IMR-90 (cell line): ENCODE measurements at regions not wholly inside any gene's neighbourhood (a gene's known extent, or its start where the extent isn't known, plus 50 kb on each side); places are given as distances from the start of the nearest gene placed in this dataset.

Source experiments
- ATAC-seq: fragments of 200-7000 bp; cut with Tn5 transposase; 2 replicates; pipeline ENCODE4 v1.9.1; 2020; ENCODE audit warnings: low read depth, mild to moderate bottlenecking, moderate library complexity
- BruUV-seq: library from RNA; stranded (reverse); fragments of 400-500 nt; replicated peaks from 2 replicates; lab custom pipeline; 2021; lab: Mats Ljungman, UMichigan
- CTCF ChIA-PET: fragments of 300-600 bp; formaldehyde crosslinking; extraction: SDS; loops from one replicate; lab custom pipeline; 2021; ENCODE audit warnings: antibody characterized with exemption; lab: Yijun Ruan, JAX
- POLR2A ChIA-PET: fragments of 300-600 bp; sonication (Branson Sonifier 250); formaldehyde crosslinking; loops from one replicate; lab custom pipeline; 2022; ENCODE audit warnings: antibody characterized with exemption; ENCODE audit not compliant: unreplicated experiment; lab: Charles Lee
- DNase-seq: peaks from one replicate; pipeline ENCODE4 v3.0.0; 2013
- H2AFZ ChIP-seq: replicated peaks from 2 replicates; pipeline ENCODE3; 2013; ENCODE audit warnings: low read length, mild to moderate bottlenecking; ENCODE audit not compliant: poor library complexity
- H2AK5ac ChIP-seq: 2 replicates; pipeline ENCODE4 v1.6.1; 2013; ENCODE audit warnings: low read depth, low read length, inconsistent platforms
- H2AK9ac ChIP-seq: replicated peaks from 2 replicates; pipeline ENCODE3; 2013; ENCODE audit warnings: mild to moderate bottlenecking, low read depth, low read length, moderate library complexity; ENCODE audit not compliant: poor library complexity
- H2BK120ac ChIP-seq: 2 replicates; pipeline ENCODE4 v1.6.1; 2013; ENCODE audit warnings: low read depth, low read length, inconsistent platforms
- H2BK15ac ChIP-seq: 3 replicates; pipeline ENCODE4 v1.6.1; 2013; ENCODE audit warnings: low read depth, low read length, inconsistent platforms
- H2BK20ac ChIP-seq: 2 replicates; pipeline ENCODE4 v1.6.1; 2013; ENCODE audit warnings: low read depth, mild to moderate bottlenecking, inconsistent platforms, low read length, moderate library complexity
- H2BK5ac ChIP-seq: 2 replicates; pipeline ENCODE4 v1.6.1; 2013; ENCODE audit warnings: mild to moderate bottlenecking, low read depth, low read length, inconsistent platforms; ENCODE audit not compliant: poor library complexity, severe bottlenecking
- H3K14ac ChIP-seq: replicated peaks from 2 replicates; pipeline ENCODE4 v1.6.1; 2013; ENCODE audit warnings: low read depth, low read length, inconsistent platforms
- H3K18ac ChIP-seq: 2 replicates; pipeline ENCODE4 v1.6.1; 2013; ENCODE audit warnings: low read depth, low read length, control low read depth
- H3K23ac ChIP-seq: 2 replicates; pipeline ENCODE4 v1.6.1; 2013; ENCODE audit warnings: low read depth, low read length, inconsistent platforms
- H3K27ac ChIP-seq: 2 replicates; pipeline ENCODE4 v1.5.1; 2013; ENCODE audit warnings: mild to moderate bottlenecking, control low read depth, low read length; ENCODE audit not compliant: insufficient read depth
- H3K27me3 ChIP-seq: 2 replicates; pipeline ENCODE4 v1.6.1; 2013; ENCODE audit warnings: low read length; ENCODE audit not compliant: control insufficient read depth, insufficient read depth
- H3K36me3 ChIP-seq: 2 replicates; pipeline ENCODE4 v1.6.1; 2013; ENCODE audit warnings: low read length, mixed read lengths; ENCODE audit not compliant: control insufficient read depth, insufficient read depth
- H3K4ac ChIP-seq: 2 replicates; pipeline ENCODE4 v1.6.1; 2013; ENCODE audit warnings: low read depth, low read length, inconsistent platforms
- H3K4me1 ChIP-seq: 2 replicates; pipeline ENCODE4 v1.6.1; 2013; ENCODE audit warnings: low read length, mixed read lengths; ENCODE audit not compliant: control insufficient read depth, insufficient read depth
- H3K4me2 ChIP-seq: 2 replicates; pipeline ENCODE4 v1.6.1; 2013; ENCODE audit warnings: low read depth, mild to moderate bottlenecking, control low read depth, low read length, moderate library complexity
- H3K4me3 ChIP-seq: 2 replicates; pipeline ENCODE4 v1.5.1; 2013; ENCODE audit warnings: low read depth, mild to moderate bottlenecking, control low read depth, low read length, moderate library complexity; ENCODE audit not compliant: insufficient read depth
- H3K56ac ChIP-seq: 2 replicates; pipeline ENCODE4 v1.6.1; 2013; ENCODE audit warnings: low read length, inconsistent platforms; ENCODE audit not compliant: insufficient read depth; ENCODE audit errors: extremely low read depth
- H3K79me1 ChIP-seq, 2 experiments: 2 replicates each; pipeline ENCODE4 v1.6.1; 2013; ENCODE audit warnings: low read length in 2 of 2, inconsistent platforms in 1 of 2, low read depth in 1 of 2
- H3K9ac ChIP-seq: 2 replicates; pipeline ENCODE4 v1.6.1; 2013; ENCODE audit warnings: low read depth, low read length, control low read depth
- H3K9me1 ChIP-seq: 2 replicates; pipeline ENCODE4 v1.6.1; 2013; ENCODE audit warnings: low read length, inconsistent platforms; ENCODE audit not compliant: insufficient read depth
- H3K9me3 ChIP-seq: 2 replicates; pipeline ENCODE4 v1.6.1; 2013; ENCODE audit warnings: low read length; ENCODE audit not compliant: control insufficient read depth, insufficient read depth
- H4K20me1 ChIP-seq: 2 replicates; pipeline ENCODE4 v1.6.1; 2013; ENCODE audit warnings: low read length, inconsistent platforms; ENCODE audit not compliant: insufficient read depth
- H4K5ac ChIP-seq: 2 replicates; pipeline ENCODE4 v1.6.1; 2013; ENCODE audit warnings: mild to moderate bottlenecking, low read depth, low read length, control low read depth
- H4K8ac ChIP-seq, 2 experiments: 2 replicates each; pipeline ENCODE4 v1.6.1; 2013; ENCODE audit warnings: low read depth in 2 of 2, low read length in 2 of 2, control low read depth in 1 of 2, inconsistent platforms in 1 of 2
- H4K91ac ChIP-seq: 2 replicates; pipeline ENCODE4 v1.6.1; 2013; ENCODE audit warnings: low read depth, low read length, inconsistent platforms; ENCODE audit not compliant: insufficient read depth
- CHD1 ChIP-seq: IDR thresholded peaks from 2 replicates; pipeline ENCODE4 v1.6.1; 2012; ENCODE audit warnings: low read depth, low read length, improper control_type of control experiment
- FOS ChIP-seq: fragments of 150-350 bp; IDR thresholded peaks from 2 replicates; pipeline ENCODE4 v1.6.1; 2016; ENCODE audit warnings: low read depth, low read length
- NFE2L2 ChIP-seq: fragments of 150-350 bp; IDR thresholded peaks from 2 replicates; pipeline ENCODE4 v1.6.1; 2016; ENCODE audit warnings: low read depth, mild to moderate bottlenecking, low read length
- POLR2A ChIP-seq: IDR thresholded peaks from 2 replicates; pipeline ENCODE4 v1.6.1; 2012; ENCODE audit warnings: mild to moderate bottlenecking, low read depth, low read length
- RFX5 ChIP-seq: IDR thresholded peaks from 2 replicates; pipeline ENCODE4 v1.8.0; 2012; ENCODE audit warnings: low read depth, mild to moderate bottlenecking, low read length, moderate library complexity
- SMC3 ChIP-seq: fragments of 150-350 bp; IDR thresholded peaks from 2 replicates; pipeline ENCODE4 v1.6.1; 2016; ENCODE audit warnings: low read depth, mild to moderate bottlenecking, antibody characterized with exemption, low read length, moderate library complexity
- WGBS, 2 experiments: methylation state at CpG; one replicate each; pipeline versions ENCODE4 v1.1.5 to v1.1.7; 2013; ENCODE audit warnings: missing lambda C conversion rate in 2 of 2; ENCODE audit not compliant: insufficient read length in 1 of 2; ENCODE audit errors: extremely low coverage in 2 of 2; 5-methylcytosine and 5-hydroxymethylcytosine counted together
- dilution Hi-C: fragments of 300-500 bp; cut with HindIII; formaldehyde crosslinking; loops from one replicate; pipeline ENCODE4 v1.14.3; 2018; ENCODE audit warnings: low sequenced_read_pairs; ENCODE audit not compliant: unreplicated experiment
- in situ Hi-C: fragments of 300-500 bp; cut with MboI; formaldehyde crosslinking; loops from 3 replicates; pipeline ENCODE4 v1.14.3; 2019; ENCODE audit warnings: low sequenced_read_pairs, inconsistent platforms, mixed read lengths
- intact Hi-C: fragments of 100-400 bp; cut with micrococcal nuclease; formaldehyde crosslinking; loops from 2 replicates; pipeline ENCODE4 v1.10.0; 2022
- TF ChIP-seq, protein P1 (sequence below): fragments of 150-350 bp; IDR thresholded peaks from 2 replicates; pipeline ENCODE4 v1.6.1; 2016; ENCODE audit warnings: low read depth, mild to moderate bottlenecking, low read length, moderate library complexity, borderline replicate concordance
- TF ChIP-seq, protein P2 (sequence below): fragments of 150-350 bp; IDR thresholded peaks from 2 replicates; pipeline ENCODE4 v1.6.1; 2017; ENCODE audit warnings: mild to moderate bottlenecking, antibody characterized with exemption, low read length, low read depth

DNA sequence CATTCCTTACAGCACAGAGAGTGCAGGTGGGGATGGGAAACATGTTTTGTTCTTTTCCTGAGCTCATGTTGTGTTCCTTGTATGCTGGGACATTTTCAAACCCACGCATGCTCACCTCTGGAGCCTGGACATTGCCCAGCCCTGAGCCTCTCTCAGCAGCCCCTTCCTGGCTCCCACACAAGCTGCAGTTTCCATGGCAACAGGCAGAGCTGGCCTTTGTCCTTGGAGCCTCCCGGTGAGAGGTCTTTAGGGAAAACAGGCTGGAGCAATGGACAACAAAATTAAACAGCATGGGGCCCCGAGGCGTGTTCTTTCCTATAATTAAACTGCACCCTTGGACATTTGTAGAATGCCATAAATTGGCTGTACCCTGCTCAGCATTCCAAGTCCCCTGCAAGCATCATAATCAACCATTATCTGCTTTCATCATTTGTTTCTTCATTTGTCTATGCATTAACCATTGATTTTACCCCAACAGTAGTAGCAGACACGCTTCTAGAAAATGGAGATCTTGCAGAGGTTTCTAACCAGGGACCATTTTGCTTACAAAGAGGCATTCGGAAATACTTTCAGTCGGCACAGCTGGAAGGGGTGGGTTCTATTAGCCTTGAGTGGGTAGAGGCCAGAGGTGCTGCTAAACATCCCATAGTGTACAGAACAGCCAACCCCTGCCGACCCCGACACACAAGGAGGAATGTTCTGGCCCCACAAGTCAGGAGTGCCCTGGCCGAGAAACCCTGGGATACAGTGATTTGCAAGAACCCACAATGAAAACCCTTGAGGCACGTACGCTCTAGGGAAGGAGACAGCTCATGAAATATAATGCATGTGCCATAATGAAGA is 133.4 kb upstream of the PEG3 start:
- no peak overlapping the region for H2AK9ac ChIP-seq
- no peaks in the 10 kb centered on the region for H3K79me1 ChIP-seq
- no peak overlapping the region for H2AFZ ChIP-seq
- no peak overlapping the region for H3K23ac ChIP-seq
- H3K36me3 ChIP-seq: no peaks in the 10 kb centered on the region
- no peaks in the 10 kb centered on the region for H3K9me1 ChIP-seq
- H3K9ac ChIP-seq: no peak overlapping the region
- BruUV-seq: no TSS peak
- H3K27me3 ChIP-seq: no peaks in the 10 kb centered on the region
- H3K4ac ChIP-seq: no peak overlapping the region
- no peak for TF ChIP-seq SMC3
- no peak for TF ChIP-seq RFX5
- TF ChIP-seq CHD1: no peak
- no peak for TF ChIP-seq NFE2L2
- TF ChIP-seq, protein P1, sequence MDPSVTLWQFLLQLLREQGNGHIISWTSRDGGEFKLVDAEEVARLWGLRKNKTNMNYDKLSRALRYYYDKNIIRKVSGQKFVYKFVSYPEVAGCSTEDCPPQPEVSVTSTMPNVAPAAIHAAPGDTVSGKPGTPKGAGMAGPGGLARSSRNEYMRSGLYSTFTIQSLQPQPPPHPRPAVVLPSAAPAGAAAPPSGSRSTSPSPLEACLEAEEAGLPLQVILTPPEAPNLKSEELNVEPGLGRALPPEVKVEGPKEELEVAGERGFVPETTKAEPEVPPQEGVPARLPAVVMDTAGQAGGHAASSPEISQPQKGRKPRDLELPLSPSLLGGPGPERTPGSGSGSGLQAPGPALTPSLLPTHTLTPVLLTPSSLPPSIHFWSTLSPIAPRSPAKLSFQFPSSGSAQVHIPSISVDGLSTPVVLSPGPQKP: no peak
- no peak for TF ChIP-seq POLR2A
- TF ChIP-seq FOS: no peak
- TF ChIP-seq, protein P2, sequence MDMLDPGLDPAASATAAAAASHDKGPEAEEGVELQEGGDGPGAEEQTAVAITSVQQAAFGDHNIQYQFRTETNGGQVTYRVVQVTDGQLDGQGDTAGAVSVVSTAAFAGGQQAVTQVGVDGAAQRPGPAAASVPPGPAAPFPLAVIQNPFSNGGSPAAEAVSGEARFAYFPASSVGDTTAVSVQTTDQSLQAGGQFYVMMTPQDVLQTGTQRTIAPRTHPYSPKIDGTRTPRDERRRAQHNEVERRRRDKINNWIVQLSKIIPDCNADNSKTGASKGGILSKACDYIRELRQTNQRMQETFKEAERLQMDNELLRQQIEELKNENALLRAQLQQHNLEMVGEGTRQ: no peak
- no peak overlapping the region for H2BK120ac ChIP-seq
- H2AK5ac ChIP-seq: no peak overlapping the region
- no peak overlapping the region for H2BK15ac ChIP-seq
- H3K4me2 ChIP-seq: no peak overlapping the region
- ATAC-seq: no peak
- ChIA-PET CTCF (no interaction called here), POLR2A (no interaction called here)
- H3K4me3 ChIP-seq: no peak overlapping the region
- intact Hi-C loops (no loop called here), dilution Hi-C loops (no loop called here), in situ Hi-C loops (no loop called here)
- H2BK5ac ChIP-seq: no peak overlapping the region
- no peaks in the 10 kb centered on the region for H3K4me1 ChIP-seq
- H3K18ac ChIP-seq: no peak overlapping the region
- H4K8ac ChIP-seq: no peak overlapping the region
- DNase-seq: no peak
- 29% methylated on average over 4 of the region's 12 CpGs; no CpG with 5 or more reads in 1 of the 2 experiments for WGBS, 2 experiments
- H4K5ac ChIP-seq: no peak overlapping the region
- no peak overlapping the region for H2BK20ac ChIP-seq
- H3K27ac ChIP-seq: no peak overlapping the region
- H4K91ac ChIP-seq: no peak overlapping the region
- H3K14ac ChIP-seq: no peak overlapping the region
- H4K20me1 ChIP-seq: no peaks in the 10 kb centered on the region
- peaks cover 51% of the 10 kb centered on the region for H3K9me3 ChIP-seq
- H3K56ac ChIP-seq: no peak overlapping the region
